ENCODE measurements at regions not wholly inside any gene's neighbourhood (a gene's known extent, or its start where the extent isn't known, plus 50 kb on each side); places are given as distances from the start of the nearest gene placed in this dataset.

DNA sequence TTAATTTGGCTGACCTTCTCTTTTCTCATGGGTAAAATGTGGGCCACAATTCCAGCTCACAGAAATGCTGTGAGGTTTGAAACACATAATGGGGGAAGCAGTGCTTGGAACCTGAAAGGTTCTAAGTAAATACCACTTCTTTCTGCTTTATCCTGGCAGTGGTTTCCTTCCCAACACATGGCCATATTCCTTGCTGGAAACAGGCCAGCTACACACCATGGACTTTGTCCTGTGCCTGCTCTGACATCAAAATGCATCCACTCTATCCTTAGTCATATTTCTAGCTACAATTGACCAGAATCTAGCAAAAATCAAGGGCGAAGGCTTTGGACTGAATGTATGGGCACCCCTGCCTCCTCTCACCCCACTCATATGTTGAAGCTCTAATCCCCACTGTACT lies 93.1 kb upstream of the TRPC7 start:
- Histone ChIP-seq H3K27ac (ENCODE audit: low read depth) (no peak overlapping the region), H3K4me3 (no peak overlapping the region), H3K4me1 (ENCODE audit: insufficient read depth) (no peaks in the 10 kb centered on the region), H3K9me2 (ENCODE audit: insufficient read depth) (peaks cover 3% of the 10 kb centered on the region), H4K20me1 (replicated peaks; ENCODE audit: insufficient read depth) (no peaks in the 10 kb centered on the region), H2AFZ (peak overlapping the region; percentile 40; the same call in 1 of the 2 replicates), H3K36me3 (ENCODE audit: insufficient read depth) (no peaks in the 10 kb centered on the region), H3F3A (replicated peaks; ENCODE audit: low read depth) (no peaks in the 10 kb centered on the region), H3K27me3 (ENCODE audit: insufficient read depth) (no peaks in the 10 kb centered on the region), H3K4me2 (no peak overlapping the region), H3K79me2 (replicated peaks; ENCODE audit: insufficient read depth) (no peaks in the 10 kb centered on the region)
- Mint-ChIP-seq H3K27ac (no peak overlapping the region), H3K4me3 (no peak overlapping the region), H3K27me3 (ENCODE audit: insufficient read depth, low read depth, poor library complexity) (peaks cover 3% of the 10 kb centered on the region), H3K9me3 (peaks cover 3% of the 10 kb centered on the region; the same call in 1 of the 3 replicates), H3K4me1 (peaks cover 3% of the 10 kb centered on the region; the same call in 1 of the 3 replicates), H3K36me3 (ENCODE audit: low read depth) (no peaks in the 10 kb centered on the region)
- no peak for TF ChIP-seq POLR2AphosphoS5 (IDR thresholded peaks at IDR 0.05; ENCODE audit: low read depth)
- no peak for TF ChIP-seq CREB1 (CRISPR knock-in tag; IDR thresholded peaks at IDR 0.05; ENCODE audit: low read depth)
- TF ChIP-seq, protein P1, sequence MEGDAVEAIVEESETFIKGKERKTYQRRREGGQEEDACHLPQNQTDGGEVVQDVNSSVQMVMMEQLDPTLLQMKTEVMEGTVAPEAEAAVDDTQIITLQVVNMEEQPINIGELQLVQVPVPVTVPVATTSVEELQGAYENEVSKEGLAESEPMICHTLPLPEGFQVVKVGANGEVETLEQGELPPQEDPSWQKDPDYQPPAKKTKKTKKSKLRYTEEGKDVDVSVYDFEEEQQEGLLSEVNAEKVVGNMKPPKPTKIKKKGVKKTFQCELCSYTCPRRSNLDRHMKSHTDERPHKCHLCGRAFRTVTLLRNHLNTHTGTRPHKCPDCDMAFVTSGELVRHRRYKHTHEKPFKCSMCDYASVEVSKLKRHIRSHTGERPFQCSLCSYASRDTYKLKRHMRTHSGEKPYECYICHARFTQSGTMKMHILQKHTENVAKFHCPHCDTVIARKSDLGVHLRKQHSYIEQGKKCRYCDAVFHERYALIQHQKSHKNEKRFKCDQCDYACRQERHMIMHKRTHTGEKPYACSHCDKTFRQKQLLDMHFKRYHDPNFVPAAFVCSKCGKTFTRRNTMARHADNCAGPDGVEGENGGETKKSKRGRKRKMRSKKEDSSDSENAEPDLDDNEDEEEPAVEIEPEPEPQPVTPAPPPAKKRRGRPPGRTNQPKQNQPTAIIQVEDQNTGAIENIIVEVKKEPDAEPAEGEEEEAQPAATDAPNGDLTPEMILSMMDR (conservative IDR thresholded peaks at IDR 0.05; ENCODE audit: low read depth in 2 of 2), result no peak
- no peak for TF ChIP-seq STAT1 (IDR thresholded peaks at IDR 0.05; ENCODE audit: unreplicated experiment)
- TF ChIP-seq, protein P2, sequence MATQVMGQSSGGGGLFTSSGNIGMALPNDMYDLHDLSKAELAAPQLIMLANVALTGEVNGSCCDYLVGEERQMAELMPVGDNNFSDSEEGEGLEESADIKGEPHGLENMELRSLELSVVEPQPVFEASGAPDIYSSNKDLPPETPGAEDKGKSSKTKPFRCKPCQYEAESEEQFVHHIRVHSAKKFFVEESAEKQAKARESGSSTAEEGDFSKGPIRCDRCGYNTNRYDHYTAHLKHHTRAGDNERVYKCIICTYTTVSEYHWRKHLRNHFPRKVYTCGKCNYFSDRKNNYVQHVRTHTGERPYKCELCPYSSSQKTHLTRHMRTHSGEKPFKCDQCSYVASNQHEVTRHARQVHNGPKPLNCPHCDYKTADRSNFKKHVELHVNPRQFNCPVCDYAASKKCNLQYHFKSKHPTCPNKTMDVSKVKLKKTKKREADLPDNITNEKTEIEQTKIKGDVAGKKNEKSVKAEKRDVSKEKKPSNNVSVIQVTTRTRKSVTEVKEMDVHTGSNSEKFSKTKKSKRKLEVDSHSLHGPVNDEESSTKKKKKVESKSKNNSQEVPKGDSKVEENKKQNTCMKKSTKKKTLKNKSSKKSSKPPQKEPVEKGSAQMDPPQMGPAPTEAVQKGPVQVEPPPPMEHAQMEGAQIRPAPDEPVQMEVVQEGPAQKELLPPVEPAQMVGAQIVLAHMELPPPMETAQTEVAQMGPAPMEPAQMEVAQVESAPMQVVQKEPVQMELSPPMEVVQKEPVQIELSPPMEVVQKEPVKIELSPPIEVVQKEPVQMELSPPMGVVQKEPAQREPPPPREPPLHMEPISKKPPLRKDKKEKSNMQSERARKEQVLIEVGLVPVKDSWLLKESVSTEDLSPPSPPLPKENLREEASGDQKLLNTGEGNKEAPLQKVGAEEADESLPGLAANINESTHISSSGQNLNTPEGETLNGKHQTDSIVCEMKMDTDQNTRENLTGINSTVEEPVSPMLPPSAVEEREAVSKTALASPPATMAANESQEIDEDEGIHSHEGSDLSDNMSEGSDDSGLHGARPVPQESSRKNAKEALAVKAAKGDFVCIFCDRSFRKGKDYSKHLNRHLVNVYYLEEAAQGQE (IDR thresholded peaks at IDR 0.05; ENCODE audit: unreplicated experiment), result no peak
- TF ChIP-seq, protein P3, sequence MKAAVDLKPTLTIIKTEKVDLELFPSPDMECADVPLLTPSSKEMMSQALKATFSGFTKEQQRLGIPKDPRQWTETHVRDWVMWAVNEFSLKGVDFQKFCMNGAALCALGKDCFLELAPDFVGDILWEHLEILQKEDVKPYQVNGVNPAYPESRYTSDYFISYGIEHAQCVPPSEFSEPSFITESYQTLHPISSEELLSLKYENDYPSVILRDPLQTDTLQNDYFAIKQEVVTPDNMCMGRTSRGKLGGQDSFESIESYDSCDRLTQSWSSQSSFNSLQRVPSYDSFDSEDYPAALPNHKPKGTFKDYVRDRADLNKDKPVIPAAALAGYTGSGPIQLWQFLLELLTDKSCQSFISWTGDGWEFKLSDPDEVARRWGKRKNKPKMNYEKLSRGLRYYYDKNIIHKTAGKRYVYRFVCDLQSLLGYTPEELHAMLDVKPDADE (IDR thresholded peaks at IDR 0.05), result no peak
- TF ChIP-seq JUNB (IDR thresholded peaks at IDR 0.05; ENCODE audit: unreplicated experiment), result no peak
- no peak for TF ChIP-seq EZH2phosphoT487 (IDR thresholded peaks at IDR 0.05; ENCODE audit: unreplicated experiment)
- TF ChIP-seq EZH2 (IDR thresholded peaks at IDR 0.05; ENCODE audit: low read depth, unreplicated experiment), result no peak
- TF ChIP-seq NANOG (IDR thresholded peaks at IDR 0.05; ENCODE audit: borderline replicate concordance), result no peak
- no peak for ATAC-seq
- no peak for DNase-seq (ENCODE audit: low spot score)

All from GM23338 (cell line).